ENCODE measurements at regions not wholly inside any gene's neighbourhood (a gene's known extent, or its start where the extent isn't known, plus 50 kb on each side); places are given as distances from the start of the nearest gene placed in this dataset.

- H3K36me3 ChIP-seq (ENCODE audit: insufficient read depth, low read length): no peaks in the 10 kb centered on the region
- ChIA-PET CTCF (ENCODE audit: unreplicated experiment) (no interaction called here), POLR2A (no interaction called here)
- no peak overlapping the region for H2AFZ ChIP-seq (ENCODE audit: low read length)
- BruUV-seq (replicated peaks): no TSS peak
- no peak overlapping the region for H3K27ac ChIP-seq (ENCODE audit: low read depth, low read length, poor library complexity, severe bottlenecking)
- no peaks in the 10 kb centered on the region for H3K4me1 ChIP-seq (ENCODE audit: insufficient read depth, low read length, poor library complexity, severe bottlenecking)
- H3K79me2 ChIP-seq (ENCODE audit: insufficient read depth, low read depth, low read length): no peaks in the 10 kb centered on the region
- DNase-seq (ENCODE audit: low spot score): no peak
- TF ChIP-seq EZH2phosphoT487 (IDR thresholded peaks at IDR 0.05; ENCODE audit: borderline replicate concordance, low read depth, low read length) (no peak), CTCF (conservative IDR thresholded peaks at IDR 0.05; ENCODE audit: low read length) (no peak)
- intact Hi-C loops (cut with micrococcal nuclease; ENCODE audit: unreplicated experiment): no loop called here
- no peak overlapping the region for H3K4me2 ChIP-seq (ENCODE audit: low read length)
- no peak overlapping the region for H3K4me3 ChIP-seq (ENCODE audit: low read depth, low read length, poor library complexity, severe bottlenecking)
- no peaks in the 10 kb centered on the region for H4K20me1 ChIP-seq (ENCODE audit: insufficient read depth, low read length)
- H3K9me2 ChIP-seq (ENCODE audit: insufficient read depth, low read length): no peaks in the 10 kb centered on the region
- H3K9me3 ChIP-seq (ENCODE audit: low read length): no peaks in the 10 kb centered on the region
These were observed 614.5 kb downstream of the MAT2B start for GRCh38 chr5:164119806-164120447.

- ChIA-PET POLR2A (no interaction called here), CTCF (ENCODE audit: unreplicated experiment) (no interaction called here)
- Histone ChIP-seq H3K36me3 (ENCODE audit: insufficient read depth, low read length) (no peaks in the 10 kb centered on the region), H3K4me3 (ENCODE audit: low read depth, low read length, poor library complexity, severe bottlenecking) (no peak overlapping the region), H3K9me3 (ENCODE audit: low read length) (no peaks in the 10 kb centered on the region), H3K4me1 (ENCODE audit: insufficient read depth, low read length, poor library complexity, severe bottlenecking) (no peaks in the 10 kb centered on the region), H3K9me2 (ENCODE audit: insufficient read depth, low read length) (no peaks in the 10 kb centered on the region), H2AFZ (ENCODE audit: low read length) (no peak overlapping the region), H4K20me1 (ENCODE audit: insufficient read depth, low read length) (no peaks in the 10 kb centered on the region), H3K27ac (ENCODE audit: low read depth, low read length, poor library complexity, severe bottlenecking) (no peak overlapping the region), H3K79me2 (ENCODE audit: insufficient read depth, low read depth, low read length) (no peaks in the 10 kb centered on the region), H3K4me2 (ENCODE audit: low read length) (no peak overlapping the region)
- no TSS peak for BruUV-seq (replicated peaks)
- DNase-seq (ENCODE audit: low spot score): no peak
- intact Hi-C loops (cut with micrococcal nuclease; ENCODE audit: unreplicated experiment): no loop called here
- TF ChIP-seq EZH2phosphoT487 (IDR thresholded peaks at IDR 0.05; ENCODE audit: borderline replicate concordance, low read depth, low read length) (no peak), CTCF (conservative IDR thresholded peaks at IDR 0.05; ENCODE audit: low read length) (no peak)
These were observed 622.1 kb downstream of the MAT2B start for GRCh38 chr5:164127527-164127926.

GRCh38 chr5:164132358-164132757 lies 626.9 kb downstream of the MAT2B start:
- no peaks in the 10 kb centered on the region for H3K9me2 ChIP-seq (ENCODE audit: insufficient read depth, low read length)
- CTCF ChIA-PET (ENCODE audit: unreplicated experiment): no interaction called here
- H3K27ac ChIP-seq (ENCODE audit: low read depth, low read length, poor library complexity, severe bottlenecking): no peak overlapping the region
- H3K9me3 ChIP-seq (ENCODE audit: low read length): no peaks in the 10 kb centered on the region
- no peaks in the 10 kb centered on the region for H3K79me2 ChIP-seq (ENCODE audit: insufficient read depth, low read depth, low read length)
- H2AFZ ChIP-seq (ENCODE audit: low read length): no peak overlapping the region
- intact Hi-C loops (cut with micrococcal nuclease; ENCODE audit: unreplicated experiment): no loop called here
- TF ChIP-seq CTCF (conservative IDR thresholded peaks at IDR 0.05; ENCODE audit: low read length) (no peak), EZH2phosphoT487 (IDR thresholded peaks at IDR 0.05; ENCODE audit: borderline replicate concordance, low read depth, low read length) (no peak)
- no peak overlapping the region for H3K4me3 ChIP-seq (ENCODE audit: low read depth, low read length, poor library complexity, severe bottlenecking)
- POLR2A ChIA-PET: interaction anchor here (0.6 kb wide), 1 partner anchor 191 kb away, joined by 3 read pairs; no protein-coding TSS in a partner anchor
- peak; percentile 1 for DNase-seq (ENCODE audit: low spot score)
- H3K4me2 ChIP-seq (ENCODE audit: low read length): no peak overlapping the region
- no peaks in the 10 kb centered on the region for H4K20me1 ChIP-seq (ENCODE audit: insufficient read depth, low read length)
- H3K36me3 ChIP-seq (ENCODE audit: insufficient read depth, low read length): no peaks in the 10 kb centered on the region
- no peaks in the 10 kb centered on the region for H3K4me1 ChIP-seq (ENCODE audit: insufficient read depth, low read length, poor library complexity, severe bottlenecking)
- no TSS peak for BruUV-seq (replicated peaks)
